ENCODE measurements at regions not wholly inside any gene's neighbourhood (a gene's known extent, or its start where the extent isn't known, plus 50 kb on each side); places are given as distances from the start of the nearest gene placed in this dataset.

GRCh38 chr5:155678371-155678770 lies 648.6 kb upstream of the SGCD start (continued):
- TF ChIP-seq BRCA1 (IDR thresholded peaks at IDR 0.05) (no peak), BRCA1 (CRISPR knock-in tag; IDR thresholded peaks at IDR 0.05) (no peak), JUNB (CRISPR knock-in tag; conservative IDR thresholded peaks at IDR 0.05) (no peak), ZBTB17 (CRISPR knock-in tag; IDR thresholded peaks at IDR 0.05) (no peak)

DNA sequence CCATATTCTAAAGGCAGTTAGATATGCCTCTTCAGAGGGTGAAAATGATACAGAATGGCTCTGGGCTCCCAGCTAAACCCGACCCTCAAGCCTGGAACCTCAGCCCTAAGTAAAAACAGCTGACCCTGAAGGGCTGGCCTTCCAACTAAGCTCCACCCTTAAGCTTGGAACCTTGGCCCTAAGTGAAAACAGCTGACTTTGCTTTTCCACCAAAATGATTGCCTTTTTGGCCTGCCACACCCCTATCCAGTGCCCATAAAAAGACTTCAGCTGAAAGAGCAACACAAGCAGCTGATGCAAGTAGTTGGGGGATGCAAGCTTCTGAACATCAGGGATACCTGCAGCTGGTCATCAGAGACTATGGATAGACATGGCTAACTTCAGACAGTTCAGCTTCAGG lies 647.4 kb upstream of the SGCD start:
- intact Hi-C loops (cut with micrococcal nuclease) (no loop called here), in situ Hi-C loops (cut with MboI) (no loop called here)
- no peaks in the 10 kb centered on the region for H3K27me3 ChIP-seq (ENCODE audit: control insufficient read depth in 2 of 2, insufficient read depth in 2 of 2, low read length in 2 of 2)
- no peaks in the 10 kb centered on the region for H3K9me3 ChIP-seq (replicated peaks; ENCODE audit: control insufficient read depth, insufficient read depth, low read depth, low read length)
- H3K79me2 ChIP-seq (ENCODE audit: control insufficient read depth, insufficient read depth, low read length) = no peaks in the 10 kb centered on the region
- FAIRE-seq (no peak), DNase-seq (ENCODE audit: extremely low read depth in 1 of 4, low spot score in 3 of 4) (no peak), ATAC-seq (no peak)
- H3K4me3 ChIP-seq = no peak overlapping the region
- ChIA-PET CTCF (ENCODE audit: low intra/inter-chr PET ratio) (no interaction called here), POLR2A (no interaction called here)
- H3K4me1 ChIP-seq (replicated peaks in 1 of 2; ENCODE audit: control insufficient read depth in 2 of 2, insufficient read depth in 2 of 2, low read length in 2 of 2) = no peaks in the 10 kb centered on the region
- H3K9ac ChIP-seq (ENCODE audit: insufficient read depth in 1 of 2, low read depth in 2 of 2, low read length in 2 of 2) = no peak overlapping the region
- TF ChIP-seq HMG20B (CRISPR knock-in tag; IDR thresholded peaks at IDR 0.05) = no peak
- no peak for TF ChIP-seq ZBTB26 (CRISPR knock-in tag; IDR thresholded peaks at IDR 0.05)
- 0% methylated on average over 1 of the region's 1 CpG for WGBS (ENCODE audit: insufficient coverage, low coverage, missing lambda C conversion rate)
- H4K20me1 ChIP-seq (replicated peaks; ENCODE audit: control insufficient read depth, insufficient read depth, low read length) = no peaks in the 10 kb centered on the region
- H3K9me1 ChIP-seq (ENCODE audit: control insufficient read depth, insufficient read depth, low read length) = no peaks in the 10 kb centered on the region
- H2AFZ ChIP-seq (ENCODE audit: low read depth, low read length) = no peak overlapping the region
- no peaks in the 10 kb centered on the region for H3K36me3 ChIP-seq (ENCODE audit: control insufficient read depth, insufficient read depth, low read length)
- no peak overlapping the region for H3K4me2 ChIP-seq (ENCODE audit: insufficient read depth, low read length)
- H3K27ac ChIP-seq (ENCODE audit: extremely low read depth, low read depth, low read length) = no peak overlapping the region
- BruUV-seq (replicated peaks) = no TSS peak
